IPS-NIHi7 (cell line): ENCODE measurements at regions not wholly inside any gene's neighbourhood (a gene's known extent, or its start where the extent isn't known, plus 50 kb on each side); places are given as distances from the start of the nearest gene placed in this dataset.
A peak's percentile ranks its signal among the peaks of the same experiment; 100 is the strongest.

Experiments
- DNase-seq: peaks from one replicate; pipeline ENCODE4 v3.0.0; 2012; ENCODE audit warnings: mixed read lengths; ENCODE audit errors: extremely low spot score

DNA sequence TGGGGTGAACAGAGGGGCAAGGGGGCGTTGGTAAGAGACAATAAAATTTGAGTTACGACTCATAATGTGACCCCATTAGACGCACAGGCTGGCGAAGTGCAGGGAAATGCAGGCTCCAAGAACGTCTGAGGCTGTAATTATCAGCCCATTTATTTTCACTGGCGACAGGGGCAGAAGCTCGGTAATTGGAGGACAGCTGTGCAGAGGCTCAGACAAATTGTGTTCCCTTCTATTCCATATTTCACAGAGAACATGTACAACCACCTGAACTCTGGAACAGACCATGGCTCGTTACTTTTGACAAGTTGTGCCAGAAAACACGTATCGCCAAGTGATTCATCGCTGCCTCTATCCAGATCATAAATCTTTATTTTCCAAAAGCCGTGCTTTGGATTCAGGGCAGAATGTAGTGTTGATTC lies 137.3 kb upstream of the FRMD4A start:
- DNase-seq = no peak

DNA sequence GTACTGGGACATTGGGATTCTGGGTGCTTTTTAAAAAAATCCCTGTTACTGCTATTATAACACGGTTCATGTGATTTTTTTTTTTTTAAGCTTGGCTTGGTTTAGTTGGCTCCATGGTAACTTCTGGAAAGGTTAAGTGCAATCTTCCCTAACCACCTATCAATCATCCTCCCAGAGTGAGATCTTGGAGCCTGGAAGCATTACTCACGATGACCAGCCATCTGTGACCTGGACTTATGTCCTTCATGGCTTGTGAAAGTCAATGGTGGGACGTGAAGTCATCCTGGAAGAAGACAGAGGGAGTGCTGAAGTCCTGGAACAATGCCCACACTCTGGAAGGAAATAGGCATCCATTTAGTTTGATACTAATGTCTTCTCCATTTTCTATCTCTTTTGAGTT lies 135.5 kb upstream of the FRMD4A start:
- no peak for DNase-seq

DNA sequence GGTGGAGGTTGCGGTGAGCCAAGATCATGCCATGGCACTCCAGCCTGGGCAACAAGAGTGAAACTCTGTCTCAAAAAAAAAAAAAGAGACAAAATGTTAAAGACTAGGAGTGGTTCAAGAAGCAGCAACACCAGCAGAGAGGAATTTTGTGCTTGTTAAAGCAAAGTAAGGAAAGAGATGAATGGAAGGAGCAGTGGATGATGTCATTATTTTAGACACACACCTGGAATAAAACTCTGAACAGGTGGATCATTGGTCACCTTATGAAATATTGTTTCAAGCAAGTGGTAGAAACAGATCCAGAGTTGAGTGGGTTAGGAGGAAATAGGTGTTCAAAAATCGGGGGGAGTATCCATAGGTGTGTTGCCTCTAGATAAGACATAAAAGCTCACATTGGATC lies 129.7 kb upstream of the FRMD4A start:
- DNase-seq = no peak

DNA sequence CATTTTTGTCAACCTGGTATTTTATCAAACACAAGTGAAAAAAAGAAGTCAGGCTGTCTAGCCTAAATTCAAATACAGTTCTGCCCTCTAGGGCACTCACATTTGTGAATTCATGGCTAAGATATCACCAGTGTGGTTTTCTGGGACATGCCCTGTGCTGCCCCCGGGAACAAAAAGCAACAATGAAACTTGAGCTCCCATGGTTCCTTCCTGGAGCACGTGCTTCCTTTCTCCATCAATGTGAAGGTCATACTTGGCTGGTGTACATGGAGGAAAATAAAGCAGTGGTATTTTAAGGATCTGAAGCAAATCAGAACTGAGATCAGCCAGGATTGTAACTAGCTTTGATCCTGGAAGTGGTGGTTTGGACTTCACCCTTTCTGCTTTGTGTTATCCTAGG lies 128.9 kb upstream of the FRMD4A start:
- DNase-seq = no peak

DNA sequence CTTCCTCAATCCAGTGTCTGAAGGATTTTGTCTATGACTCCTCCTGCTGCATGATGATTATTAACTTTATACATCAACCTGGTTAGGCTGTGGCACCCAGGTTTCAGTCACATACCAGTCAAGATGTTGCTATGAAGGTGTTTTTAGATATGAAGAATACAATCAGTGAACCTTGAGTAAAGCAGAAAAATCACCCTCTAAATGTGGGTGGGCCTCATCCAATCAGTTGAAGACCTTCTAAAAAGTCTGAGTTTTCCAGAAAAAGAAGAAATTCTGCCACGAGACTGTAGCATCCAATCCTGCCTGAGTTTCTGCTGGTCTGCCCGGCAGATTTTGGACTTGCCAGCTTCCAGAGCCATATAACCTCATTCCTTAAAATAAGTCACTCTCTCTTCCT lies 126.1 kb upstream of the FRMD4A start:
- no peak for DNase-seq

DNA sequence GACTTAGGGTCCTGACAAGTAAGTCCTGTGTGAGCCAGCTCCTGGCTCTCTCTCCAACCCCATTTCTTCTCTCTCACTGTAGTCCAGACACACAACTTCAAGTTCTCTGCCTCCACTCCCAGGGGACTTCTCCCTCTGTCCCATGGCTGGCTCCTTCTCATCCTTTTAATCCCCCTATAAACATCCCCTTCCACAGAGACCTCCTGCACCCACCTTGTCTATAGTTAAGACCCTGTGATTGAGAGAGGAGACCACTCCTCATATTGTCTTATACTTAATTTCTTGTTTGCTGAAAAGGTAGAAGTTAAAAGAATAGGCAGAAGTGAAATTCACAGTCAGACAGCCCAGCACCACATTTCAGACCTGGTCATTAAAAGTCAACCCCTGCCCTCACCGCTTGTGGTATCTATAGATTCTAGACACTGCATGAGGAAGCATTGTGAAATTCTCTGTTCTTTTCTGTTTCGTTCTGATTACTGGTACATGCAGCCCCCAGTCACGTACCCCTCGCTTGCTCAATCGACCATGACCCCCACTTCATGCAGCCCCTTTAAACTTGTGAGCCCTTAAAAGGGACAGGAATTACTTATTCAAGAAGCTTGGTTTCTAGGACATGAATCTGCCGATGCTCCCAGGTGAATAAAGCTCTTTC lies 125.6 kb upstream of the FRMD4A start:
- DNase-seq = no peak

DNA sequence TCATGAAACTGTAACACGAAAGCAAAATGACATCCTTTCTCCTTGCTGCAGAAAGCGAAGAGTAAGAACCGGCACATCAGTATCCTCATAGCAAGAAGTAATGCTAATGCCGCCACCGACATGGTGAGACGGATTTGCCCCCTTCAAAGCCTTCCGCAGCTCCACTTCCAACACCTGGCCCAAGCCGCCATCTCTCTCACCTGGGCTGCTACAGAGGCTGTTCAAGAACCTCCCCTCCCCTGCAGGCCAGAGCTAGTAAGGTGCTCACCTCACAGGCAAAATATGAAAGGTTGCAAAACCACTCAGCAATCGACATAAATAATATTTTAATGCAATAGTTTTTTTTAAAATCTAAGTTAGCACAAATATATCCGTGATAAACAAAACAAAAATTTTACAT lies 123.9 kb upstream of the FRMD4A start:
- DNase-seq = no peak

DNA sequence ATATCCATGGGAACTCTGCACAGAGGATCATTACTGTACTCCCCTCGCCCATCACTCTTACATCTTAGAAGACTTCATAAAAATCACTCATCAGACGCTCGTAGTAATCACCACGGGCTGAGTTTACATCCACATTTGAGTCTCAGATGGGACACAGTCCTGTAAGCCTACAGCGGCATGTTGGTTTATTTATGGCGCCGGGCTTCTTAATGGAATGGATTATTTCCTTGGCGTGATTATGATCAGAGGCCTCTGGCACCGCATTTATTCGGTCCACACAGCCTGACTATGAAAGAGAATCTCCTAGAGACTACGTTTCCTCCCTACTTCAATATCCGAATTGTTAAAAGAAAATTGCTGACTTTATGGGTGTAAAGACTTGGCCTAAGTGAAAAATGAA lies 123.5 kb upstream of the FRMD4A start:
- DNase-seq = no peak

DNA sequence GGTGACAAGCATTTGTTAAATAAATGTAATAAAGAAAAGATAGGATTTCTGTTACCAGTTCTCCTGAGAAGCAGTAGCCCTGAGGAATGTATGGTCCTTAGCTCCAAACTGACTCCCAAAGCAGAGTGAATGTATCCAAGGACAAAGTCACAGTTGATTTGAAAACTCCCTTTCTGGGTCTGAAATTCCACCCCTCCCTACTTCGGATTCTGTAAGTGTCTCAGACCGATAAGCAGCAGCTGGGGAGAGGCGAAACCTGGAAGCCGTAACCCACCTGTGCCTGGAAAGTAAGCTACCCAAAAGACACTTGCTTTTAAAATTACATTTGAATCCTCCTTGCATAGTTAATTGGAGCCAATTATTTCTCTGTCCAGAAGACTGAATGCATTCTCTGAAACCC lies 122.9 kb upstream of the FRMD4A start:
- no peak for DNase-seq

DNA sequence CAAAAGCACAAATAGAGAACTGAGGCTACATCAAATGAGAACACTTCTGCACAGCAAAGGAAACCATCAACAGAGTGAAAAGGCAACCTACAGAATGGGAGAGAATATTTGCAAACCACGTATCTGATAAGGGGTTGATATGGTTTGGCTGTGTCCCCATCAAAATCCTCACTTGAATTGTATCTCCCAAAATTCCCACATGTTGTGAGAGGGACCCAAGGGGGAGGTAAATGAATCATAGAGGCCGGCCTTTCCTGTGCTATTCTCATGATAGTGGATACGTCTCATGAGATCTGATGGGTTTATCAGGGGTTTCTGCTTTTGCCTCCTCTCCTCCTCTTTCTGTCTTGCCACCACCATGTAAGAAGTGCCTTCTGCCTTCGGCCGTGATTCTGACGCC lies 120.6 kb upstream of the FRMD4A start:
- no peak for DNase-seq

DNA sequence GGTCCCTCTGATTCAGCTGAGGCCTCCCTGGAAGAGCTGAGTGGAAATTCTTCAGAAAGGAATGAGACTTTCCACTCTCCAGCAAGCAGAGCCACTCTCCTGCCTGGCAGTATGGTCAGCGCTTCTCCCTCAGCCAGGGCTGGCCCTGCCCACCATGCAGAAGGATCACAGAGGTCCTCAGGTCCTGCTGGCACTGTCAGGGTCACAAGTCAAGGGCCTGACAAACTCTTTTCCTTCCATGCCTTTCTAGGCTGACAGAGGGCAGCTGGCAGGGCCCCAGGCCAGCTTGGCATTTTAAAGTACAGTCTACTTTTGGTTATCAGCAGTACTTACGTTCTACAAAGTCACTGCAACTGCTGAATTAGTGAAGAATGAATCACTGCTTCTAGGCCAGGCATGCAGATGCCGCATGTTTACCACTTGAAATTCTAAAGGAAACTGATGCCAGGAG lies 119.3 kb upstream of the FRMD4A start:
- DNase-seq = no peak

DNA sequence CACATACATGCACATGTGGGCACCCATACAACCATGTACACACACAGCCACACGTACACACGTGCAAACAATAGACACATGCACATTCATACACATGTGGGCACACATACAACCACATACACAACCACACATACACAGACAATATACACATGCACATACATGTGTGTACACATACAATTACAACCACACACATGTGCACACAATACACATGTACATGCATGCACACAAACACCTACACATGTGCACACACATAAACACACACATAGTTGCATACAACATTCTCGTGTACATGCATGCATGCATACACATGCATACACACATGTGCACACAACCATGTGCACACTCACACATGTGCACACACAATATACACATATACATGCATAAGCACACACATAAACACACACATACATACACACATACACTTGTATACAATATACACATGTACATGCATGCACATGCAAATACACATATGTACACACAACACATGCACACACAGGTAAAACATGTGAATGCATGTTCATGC lies 118.6 kb upstream of the FRMD4A start:
- DNase-seq = no peak

DNA sequence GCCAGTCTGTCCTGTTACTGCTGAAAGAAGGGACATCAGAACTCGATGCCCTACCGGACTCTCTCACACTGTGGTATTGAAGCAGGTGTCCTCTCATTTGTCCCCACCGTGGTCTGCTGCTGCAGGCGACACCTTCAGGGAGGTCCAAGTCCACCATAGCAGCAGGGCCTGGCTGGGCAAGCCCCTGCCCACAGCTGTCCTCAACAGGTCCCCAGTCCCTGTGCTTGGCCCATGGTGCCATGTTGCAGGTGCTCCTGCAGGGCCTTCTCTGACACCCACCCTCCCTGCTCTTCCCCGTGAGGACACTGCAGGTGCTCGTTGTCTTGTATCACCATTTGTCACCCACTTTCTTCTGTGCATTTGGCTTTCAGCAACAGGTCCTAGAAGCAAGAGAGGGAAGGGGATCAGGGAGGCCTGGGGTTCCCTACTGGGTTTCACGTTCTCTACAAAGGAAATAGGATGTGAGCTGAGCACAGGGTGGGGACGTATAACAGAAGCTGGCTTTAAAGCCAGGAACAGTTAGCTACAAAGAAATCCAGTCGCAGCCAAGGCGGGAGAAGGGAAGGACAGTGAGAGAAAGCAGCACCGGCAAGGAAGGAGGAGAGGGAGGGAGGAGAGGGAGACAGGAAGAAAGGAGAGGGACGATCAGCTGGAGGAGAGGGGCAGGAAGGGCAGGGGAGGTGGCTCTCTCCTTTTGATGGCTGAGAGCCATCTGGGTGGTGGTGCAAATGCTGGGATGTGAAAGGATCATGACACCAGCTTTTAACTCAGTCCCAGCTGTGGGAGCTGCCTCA lies 117.7 kb upstream of the FRMD4A start:
- DNase-seq = no peak

DNA sequence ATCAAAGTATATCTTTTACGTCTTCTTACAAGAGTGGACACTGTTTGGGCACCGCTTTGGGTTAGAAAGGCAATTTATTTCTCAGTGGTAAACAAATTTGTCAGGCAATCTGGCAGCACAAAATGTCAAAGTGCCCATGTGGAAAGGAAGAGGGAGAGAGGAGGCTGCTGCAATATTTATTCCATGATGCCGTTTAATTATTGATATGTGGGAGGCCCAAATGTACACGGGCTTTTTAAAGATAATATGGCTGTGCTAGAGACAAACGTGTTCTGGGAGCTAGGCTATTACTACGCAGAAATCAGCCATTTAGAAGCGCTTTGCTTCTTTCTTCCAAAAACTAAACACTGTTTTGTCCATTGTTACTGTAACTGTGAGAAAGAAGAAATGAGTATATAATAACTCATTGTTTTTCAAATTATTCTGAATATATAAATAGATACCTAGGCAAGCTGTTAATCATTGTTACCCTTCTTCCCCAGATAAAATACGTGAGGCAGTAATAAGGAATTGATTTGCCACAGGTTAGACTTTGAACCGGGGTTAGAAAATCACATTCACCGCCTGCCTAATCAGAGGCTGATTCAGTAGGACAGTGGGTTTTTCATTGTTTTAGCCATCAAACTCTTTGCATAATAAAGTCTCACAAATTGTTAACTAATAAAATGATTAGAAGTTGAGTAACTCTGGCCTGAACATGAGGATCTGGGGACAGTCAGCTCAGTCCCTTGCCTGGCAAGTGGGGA lies 116.5 kb upstream of the FRMD4A start:
- no peak for DNase-seq

DNA sequence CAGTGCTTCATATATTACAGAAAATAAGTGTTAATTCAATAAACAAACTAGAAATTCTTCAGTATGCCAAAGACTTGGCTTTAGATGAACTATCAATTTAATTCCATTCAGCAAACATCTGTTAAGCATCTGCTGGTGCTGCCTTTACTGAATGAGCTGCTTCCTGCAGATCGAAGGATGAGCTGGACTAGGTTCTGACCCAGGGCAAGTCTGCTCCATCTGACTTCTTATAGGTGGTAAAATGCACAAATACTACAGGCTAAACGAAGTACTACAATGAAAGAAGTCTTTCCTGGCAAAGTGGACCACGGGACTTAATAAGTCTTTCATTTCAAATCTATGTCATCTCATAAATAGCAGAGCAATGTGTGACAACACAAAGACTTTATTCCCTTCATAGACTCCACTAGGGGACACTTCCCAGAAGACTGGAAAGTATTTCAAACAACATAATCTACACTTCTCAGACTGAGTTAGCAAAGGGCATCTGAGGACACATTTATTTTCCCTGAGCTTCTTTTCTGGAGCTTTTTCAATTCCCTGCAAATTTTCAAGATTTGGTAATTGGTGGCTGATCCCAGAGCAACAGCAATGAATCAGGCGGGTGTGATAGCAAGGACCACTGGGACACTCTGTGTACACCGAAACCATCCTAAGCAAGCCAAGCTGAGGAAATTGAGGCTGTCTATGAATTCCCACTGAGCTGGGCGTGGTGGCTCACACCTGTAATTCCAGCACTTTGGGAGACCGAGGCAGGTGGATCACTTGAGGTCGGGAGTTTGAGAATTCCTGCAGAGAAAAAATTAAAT lies 108.9 kb upstream of the FRMD4A start:
- DNase-seq = no peak

DNA sequence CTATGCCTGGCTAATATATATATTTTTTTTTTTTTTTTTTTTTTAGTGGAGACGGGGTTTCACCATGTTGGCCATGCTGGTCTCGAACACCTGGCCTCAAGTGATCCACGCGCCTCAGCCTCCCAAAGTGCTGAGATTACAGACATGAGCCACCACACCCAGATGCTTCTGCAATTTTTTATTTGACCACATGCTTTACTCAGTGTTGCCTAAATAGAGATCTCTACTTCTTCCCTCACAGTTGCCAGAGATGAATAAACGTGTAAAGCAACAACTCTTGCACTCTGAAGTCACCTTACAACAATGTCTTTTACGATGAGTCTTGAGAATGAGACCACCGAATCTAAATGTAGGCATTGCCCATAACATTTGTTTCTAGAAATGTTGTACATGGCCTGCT lies 107.9 kb upstream of the FRMD4A start:
- DNase-seq = no peak

DNA sequence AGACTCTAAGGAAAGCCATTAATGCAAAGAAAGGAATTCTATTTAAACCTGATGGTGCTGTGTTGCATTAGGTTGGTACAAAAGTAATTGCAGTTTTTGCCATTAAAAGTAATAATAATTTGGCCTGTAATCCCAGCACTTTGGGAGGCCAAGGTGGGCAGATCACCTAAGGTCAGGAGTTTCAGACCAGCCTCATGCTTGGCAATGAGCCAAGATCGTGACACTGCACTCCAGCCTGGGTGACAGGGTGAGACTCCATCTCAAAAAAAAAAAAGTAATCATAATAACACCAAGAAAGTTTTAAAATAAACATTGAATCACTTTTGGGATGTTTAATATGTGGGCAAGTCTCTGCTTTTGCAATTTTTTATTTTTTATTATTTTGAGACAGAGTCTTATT lies 107.3 kb upstream of the FRMD4A start:
- no peak for DNase-seq

DNA sequence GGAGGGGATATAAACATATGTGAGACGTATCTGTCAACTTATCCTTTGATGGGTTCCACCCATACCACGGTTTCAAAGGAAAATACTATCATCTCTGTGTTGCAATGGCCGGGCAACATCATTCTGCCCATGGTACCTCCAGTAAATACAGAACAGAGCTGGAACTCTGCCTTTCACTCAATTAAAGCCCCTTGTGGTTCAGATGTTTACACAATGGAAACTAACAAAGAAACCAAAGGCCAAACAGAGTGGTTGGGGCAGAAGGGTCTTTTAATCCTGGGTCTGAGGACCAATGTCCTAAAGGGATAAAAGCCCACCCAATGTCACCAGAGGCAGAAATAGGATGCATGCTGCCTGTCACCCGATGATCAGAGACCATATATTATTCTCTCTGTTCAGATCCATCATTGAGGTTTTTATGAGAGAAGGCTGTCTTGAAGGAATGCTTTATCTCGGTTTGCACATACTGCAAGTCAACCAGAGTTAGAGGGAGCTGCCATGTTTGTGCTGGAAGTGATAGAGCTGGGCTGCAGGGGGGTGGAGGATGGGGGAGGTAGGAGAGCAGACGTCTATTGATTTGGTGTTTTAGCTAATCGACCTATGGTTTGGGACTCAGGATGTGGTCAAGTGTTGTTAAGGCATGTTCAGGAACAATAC lies 105.4 kb upstream of the FRMD4A start:
- no peak for DNase-seq

DNA sequence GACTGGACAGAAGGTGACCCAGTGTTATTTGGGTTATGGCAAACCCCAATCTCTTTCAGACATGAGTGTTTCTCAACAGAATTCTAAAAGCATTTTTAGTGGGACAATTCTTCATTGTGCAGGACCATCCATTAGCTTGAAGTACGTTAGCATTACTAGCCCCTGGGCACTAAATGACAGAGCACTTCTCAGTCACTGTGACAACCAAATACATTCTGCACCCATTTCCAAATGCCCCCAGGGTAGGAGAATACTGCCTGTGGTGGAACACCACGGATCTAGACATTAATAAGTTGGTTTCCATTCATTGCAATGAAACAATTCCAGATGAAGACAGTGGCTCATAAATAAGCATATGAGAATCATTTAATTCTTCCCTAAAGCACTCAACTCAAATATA lies 102.4 kb upstream of the FRMD4A start:
- DNase-seq = no peak

DNA sequence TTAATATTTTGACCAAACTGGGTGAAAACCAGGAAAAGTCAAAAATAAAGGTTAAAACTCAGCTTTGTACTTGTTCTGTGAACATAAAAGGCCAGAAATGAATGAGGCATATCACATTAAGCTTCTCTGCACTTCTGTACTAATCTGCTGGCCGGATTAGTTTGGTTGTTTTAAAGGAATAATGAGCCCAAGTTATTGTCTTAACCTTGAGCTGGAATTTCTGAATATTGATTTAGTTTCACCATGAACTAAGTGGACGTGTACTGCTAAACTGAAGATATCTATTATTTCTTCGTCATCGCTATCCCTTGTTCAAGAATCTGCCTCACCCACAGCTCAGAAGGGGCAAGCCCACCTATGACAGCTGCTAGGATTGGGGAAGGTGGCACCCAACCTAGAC lies 101.1 kb upstream of the FRMD4A start:
- DNase-seq = no peak

DNA sequence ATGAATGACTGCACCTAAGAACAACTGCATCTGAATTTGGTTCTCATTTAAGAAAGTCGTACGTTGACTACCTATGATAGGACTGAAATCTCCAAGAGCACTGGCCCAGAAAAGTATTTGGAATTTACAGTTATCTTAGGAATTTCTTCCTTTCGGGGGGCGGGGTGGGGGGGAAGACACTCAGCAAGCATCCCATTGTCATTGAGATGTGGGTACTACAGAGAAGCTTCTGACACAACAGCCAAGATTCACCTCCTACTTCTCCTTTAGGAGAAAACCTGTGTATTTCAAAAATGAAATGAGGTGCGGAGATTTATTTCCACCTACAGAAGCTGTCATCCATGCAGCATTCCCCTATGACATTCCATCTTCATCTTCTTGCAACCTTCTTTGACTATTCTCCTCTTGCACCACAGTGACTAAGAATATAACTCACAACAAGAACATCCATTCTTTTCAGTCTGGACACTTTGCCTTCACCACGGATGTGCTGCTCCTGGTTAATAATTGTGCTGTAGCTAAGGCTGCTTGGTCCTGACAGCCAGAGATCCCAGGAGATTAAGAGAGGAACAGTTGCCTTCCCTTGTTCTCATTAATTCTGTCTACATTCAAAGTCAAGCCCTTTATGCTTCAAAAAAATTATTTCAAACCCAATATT lies 98.4 kb upstream of the FRMD4A start:
- DNase-seq = peak; percentile 35
